ENCODE measurements at regions not wholly inside any gene's neighbourhood (a gene's known extent, or its start where the extent isn't known, plus 50 kb on each side); places are given as distances from the start of the nearest gene placed in this dataset.

- no peak for DNase-seq
These were observed 53.7 kb upstream of the ZNF32 start for GRCh38 chr10:43702213-43702935.

- no peak for DNase-seq
These were observed 52.6 kb upstream of the ZNF32 start for GRCh38 chr10:43701295-43701694.

GRCh38 chr10:43700306-43700705 is 51.6 kb upstream of the ZNF32 start:
- no peak for DNase-seq

- DNase-seq = no peak
These were observed 50.8 kb upstream of the ZNF32 start for GRCh38 chr10:43699516-43699915.
